GM12878 (cell line): ENCODE measurements at regions not wholly inside any gene's neighbourhood (a gene's known extent, or its start where the extent isn't known, plus 50 kb on each side); places are given as distances from the start of the nearest gene placed in this dataset.

Source experiments
- ATAC-seq: fragments of 200-7000 bp; cut with Tn5 transposase; 3 replicates; pipeline ENCODE4 v1.9.1; 2020; ENCODE audit warnings: mild to moderate bottlenecking, moderate library complexity
- BruUV-seq: library from RNA; stranded (reverse); fragments of 400-500 nt; replicated peaks from 2 replicates; lab custom pipeline; 2021; lab: Mats Ljungman, UMichigan
- CTCF ChIA-PET: fragments of 300-600 bp; sonication (Branson Sonifier 250); formaldehyde crosslinking; extraction: SDS; loops from one replicate; lab custom pipeline; 2021; ENCODE audit warnings: inconsistent platforms; lab: Yijun Ruan, JAX
- POLR2A ChIA-PET: fragments of 350-600 bp; formaldehyde crosslinking; extraction: SDS; loops from one replicate; lab custom pipeline; 2021; ENCODE audit warnings: inconsistent platforms; lab: Charles Lee
- RAD21 ChIA-PET: fragments of 300-600 bp; sonication (Branson Sonifier 250); formaldehyde crosslinking; loops from one replicate; lab custom pipeline; 2023; ENCODE audit warnings: antibody characterized with exemption; ENCODE audit not compliant: unreplicated experiment; lab: Charles Lee
- SMC1A ChIA-PET: fragments of 300-600 bp; sonication (Branson Sonifier 250); formaldehyde crosslinking; loops from one replicate; lab custom pipeline; 2023; ENCODE audit not compliant: unreplicated experiment, uncharacterized antibody; lab: Charles Lee
- DNase-seq: peaks from one replicate; pipeline ENCODE4 v3.0.0-alpha.2; 2011; ENCODE audit warnings: low read depth, low spot score
- FAIRE-seq: peaks from 3 replicates; lab custom pipeline; 2011; peaks lifted over from hg19 to GRCh38; lab: Jason Lieb, UNC
- H2AFZ ChIP-seq: 2 replicates; pipeline ENCODE4 v1.6.0; 2011; ENCODE audit warnings: low read depth, low read length, control low read depth; ENCODE audit not compliant: control insufficient read depth
- H3K27ac ChIP-seq: 2 replicates; pipeline ENCODE4 v1.5.1; 2011; ENCODE audit warnings: control low read depth; ENCODE audit not compliant: control insufficient read depth, insufficient read depth
- H3K27me3 ChIP-seq, 2 experiments: replicated peaks in 1 of 2; 2 replicates each; pipeline versions ENCODE4 v1.6.0 to v1.6.1; 2011; ENCODE audit warnings: low read length in 1 of 2; ENCODE audit not compliant: control insufficient read depth in 2 of 2, insufficient read depth in 2 of 2
- H3K36me3 ChIP-seq, 2 experiments: 2 replicates each; pipeline ENCODE4 v1.5.1; 2011; ENCODE audit warnings: low read length in 1 of 2; ENCODE audit not compliant: control insufficient read depth in 2 of 2, insufficient read depth in 2 of 2
- H3K4me1 ChIP-seq: 2 replicates; pipeline ENCODE4 v1.6.1; 2011; ENCODE audit warnings: mild to moderate bottlenecking, low read length, moderate library complexity, mixed read lengths; ENCODE audit not compliant: control insufficient read depth, insufficient read depth
- H3K4me2 ChIP-seq: 2 replicates; pipeline ENCODE4 v1.6.0; 2011; ENCODE audit warnings: control low read depth; ENCODE audit not compliant: control insufficient read depth, insufficient read depth
- H3K4me3 ChIP-seq: fragments of 200-600 bp; sonication (generic); 2 replicates; pipeline ENCODE4 v1.5.1; 2016
- H3K79me2 ChIP-seq: 2 replicates; pipeline ENCODE4 v1.6.0; 2011; ENCODE audit warnings: low read length; ENCODE audit not compliant: control insufficient read depth, insufficient read depth
- H3K9ac ChIP-seq: 2 replicates; pipeline ENCODE4 v1.8.0; 2011; ENCODE audit warnings: low read length, control low read depth, mixed read lengths; ENCODE audit not compliant: control insufficient read depth, insufficient read depth
- H3K9me3 ChIP-seq: replicated peaks from 3 replicates; pipeline ENCODE4 v1.5.1; 2011; ENCODE audit warnings: mild to moderate bottlenecking, low read length; ENCODE audit not compliant: control insufficient read depth, insufficient read depth
- H4K20me1 ChIP-seq: 2 replicates; pipeline ENCODE4 v1.6.0; 2011; ENCODE audit not compliant: control insufficient read depth, insufficient read depth
- CBX5 ChIP-seq: sonication (generic); IDR thresholded peaks from 2 replicates; pipeline ENCODE4 v1.6.1; 2016; ENCODE audit warnings: low read depth, moderate library complexity, mild to moderate bottlenecking, inconsistent platforms
- KLF5 ChIP-seq: fragments of 450-650 bp; IDR thresholded peaks from 2 replicates; pipeline ENCODE4 v1.6.1; 2014; ENCODE audit warnings: mild to moderate bottlenecking; ENCODE audit not compliant: partially characterized antibody
- NFIC ChIP-seq: IDR thresholded peaks from 2 replicates; pipeline ENCODE4 v1.6.1; 2012; ENCODE audit warnings: low read depth, mild to moderate bottlenecking, inconsistent platforms, low read length, moderate library complexity
- NR2C2 ChIP-seq: IDR thresholded peaks from 2 replicates; pipeline ENCODE4 v1.6.1; 2011; ENCODE audit warnings: borderline replicate concordance, low read depth; ENCODE audit not compliant: control insufficient read depth, insufficient read length
- WGBS: methylation state at CpG from one replicate; pipeline ENCODE4 v1.1.6; 2016; ENCODE audit warnings: low lambda C conversion rate; ENCODE audit not compliant: insufficient replicate concordance, insufficient coverage; ENCODE audit errors: missing lambda C conversion rate; 5-methylcytosine and 5-hydroxymethylcytosine counted together
- in situ Hi-C: fragments of 300-500 bp; cut with MboI; formaldehyde crosslinking; loops from 9 replicates; pipeline ENCODE4 v1.14.3; 2018; ENCODE audit warnings: mixed read lengths
- intact Hi-C: fragments of 100-400 bp; cut with micrococcal nuclease; formaldehyde crosslinking; loops from one replicate; pipeline ENCODE4 v1.14.2; 2022; ENCODE audit not compliant: unreplicated experiment
- TF ChIP-seq, protein P1 (sequence below): IDR thresholded peaks from 2 replicates; pipeline ENCODE4 v1.6.1; 2011; ENCODE audit warnings: mild to moderate bottlenecking, low read depth, low read length, moderate library complexity; ENCODE audit not compliant: insufficient replicate concordance
- TF ChIP-seq, protein P2 (sequence below): IDR thresholded peaks from 2 replicates; pipeline ENCODE4 v1.6.1; 2011; ENCODE audit warnings: low read depth, mild to moderate bottlenecking, low read length, moderate library complexity, borderline replicate concordance; ENCODE audit errors: extremely low read depth

GRCh38 chr16:55035956-55036355 is 105.3 kb downstream of the IRX5 start (continued):
- TF ChIP-seq NFIC (no peak), CBX5 (no peak), NR2C2 (no peak)
- TF ChIP-seq, protein P1, sequence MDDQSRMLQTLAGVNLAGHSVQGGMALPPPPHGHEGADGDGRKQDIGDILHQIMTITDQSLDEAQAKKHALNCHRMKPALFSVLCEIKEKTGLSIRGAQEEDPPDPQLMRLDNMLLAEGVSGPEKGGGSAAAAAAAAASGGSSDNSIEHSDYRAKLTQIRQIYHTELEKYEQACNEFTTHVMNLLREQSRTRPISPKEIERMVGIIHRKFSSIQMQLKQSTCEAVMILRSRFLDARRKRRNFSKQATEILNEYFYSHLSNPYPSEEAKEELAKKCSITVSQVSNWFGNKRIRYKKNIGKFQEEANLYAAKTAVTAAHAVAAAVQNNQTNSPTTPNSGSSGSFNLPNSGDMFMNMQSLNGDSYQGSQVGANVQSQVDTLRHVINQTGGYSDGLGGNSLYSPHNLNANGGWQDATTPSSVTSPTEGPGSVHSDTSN = no peak
- TF ChIP-seq, protein P2, sequence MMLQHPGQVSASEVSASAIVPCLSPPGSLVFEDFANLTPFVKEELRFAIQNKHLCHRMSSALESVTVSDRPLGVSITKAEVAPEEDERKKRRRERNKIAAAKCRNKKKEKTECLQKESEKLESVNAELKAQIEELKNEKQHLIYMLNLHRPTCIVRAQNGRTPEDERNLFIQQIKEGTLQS = no peak

GRCh38 chr16:55036371-55036821 is 105.7 kb downstream of the IRX5 start:
- no peaks in the 10 kb centered on the region for H3K9me3 ChIP-seq
- H3K9ac ChIP-seq = no peak overlapping the region
- 56% methylated on average over 14 of the region's 14 CpGs for WGBS
- BruUV-seq = no TSS peak
- CTCF ChIA-PET = interaction anchor here (0.7 to 1.0 kb wide), 2 partner anchors 65 to 960 kb away, joined by 3 read pairs; no protein-coding TSS in a partner anchor
- H2AFZ ChIP-seq = no peak overlapping the region
- in situ Hi-C loops (no loop called here), intact Hi-C loops (no loop called here)
- H3K4me1 ChIP-seq = no peaks in the 10 kb centered on the region
- RAD21 ChIA-PET = interaction anchor here (1.5 kb wide), 1 partner anchor 15 kb away, joined by 4 read pairs; no protein-coding TSS in a partner anchor
- H3K27me3 ChIP-seq = no peaks in the 10 kb centered on the region
- DNase-seq = no peak
- no peak for FAIRE-seq
- H3K27ac ChIP-seq = no peak overlapping the region
- no peak for ATAC-seq
- POLR2A ChIA-PET = no interaction called here
- SMC1A ChIA-PET = interaction anchor here (0.9 to 2.3 kb wide), 2 partner anchors 221 to 337 kb away, joined by 4 to 6 read pairs; no protein-coding TSS in a partner anchor
- H3K36me3 ChIP-seq = no peaks in the 10 kb centered on the region
- TF ChIP-seq KLF5 = no peak
- H3K4me2 ChIP-seq = no peak overlapping the region
- H3K4me3 ChIP-seq = no peak overlapping the region
- no peaks in the 10 kb centered on the region for H3K79me2 ChIP-seq
- no peaks in the 10 kb centered on the region for H4K20me1 ChIP-seq
